ENCODE measurements at regions not wholly inside any gene's neighbourhood (a gene's known extent, or its start where the extent isn't known, plus 50 kb on each side); places are given as distances from the start of the nearest gene placed in this dataset.

- TF ChIP-seq CTCF (IDR thresholded peaks at IDR 0.05), result no peak
- no peak for TF ChIP-seq POLR2A (IDR thresholded peaks at IDR 0.05)
Measured at GRCh38 chr10:36362257-36362656, 720.2 kb upstream of the FZD8 start.
